HepG2 (cell line): ENCODE measurements at regions not wholly inside any gene's neighbourhood (a gene's known extent, or its start where the extent isn't known, plus 50 kb on each side); places are given as distances from the start of the nearest gene placed in this dataset.

ENCODE experiments used
- HMG20A ChIP-seq: IDR thresholded peaks from 2 replicates; pipeline ENCODE4 v1.6.1; 2016; ENCODE audit warnings: borderline replicate concordance
- HOXD1 ChIP-seq: sonication (generic); formaldehyde crosslinking; IDR thresholded peaks from 2 replicates; pipeline ENCODE4 v1.5.0; 2020; ENCODE audit warnings: missing genetic modification reagents
- POLR2AphosphoS5 ChIP-seq: IDR thresholded peaks from 2 replicates; pipeline ENCODE4 v1.6.1; 2012; ENCODE audit warnings: low read depth, low read length
- SIN3B ChIP-seq: fragments of 150-350 bp; IDR thresholded peaks from 2 replicates; pipeline ENCODE4 v1.6.1; 2014; ENCODE audit warnings: low read length
- SKI ChIP-seq: fragments of 450-650 bp; IDR thresholded peaks from one replicate; pipeline ENCODE4 v1.6.1; 2018; ENCODE audit warnings: mild to moderate bottlenecking; ENCODE audit not compliant: partially characterized antibody
- SMAD3 ChIP-seq: sonication (generic); formaldehyde crosslinking; IDR thresholded peaks from 2 replicates; pipeline ENCODE4 v1.4.0; 2020; ENCODE audit warnings: missing genetic modification reagents
- SP1 ChIP-seq, 2 experiments: fragments of 450-650 bp in 1 of 2; sonication (generic) in 1 of 2; formaldehyde crosslinking in 1 of 2; IDR thresholded peaks; 2 replicates each; pipeline versions ENCODE4 v1.4.0 to v1.6.1; 2016 to 2020; ENCODE audit warnings: missing genetic modification reagents in 1 of 2
- SRSF1 ChIP-seq: fragments of 200-400 bp; formaldehyde crosslinking; optimal IDR thresholded peaks from 2 replicates; pipeline ENCODE3; 2017; ENCODE audit warnings: mild to moderate bottlenecking, low read depth, low read length, moderate library complexity
- THYN1 ChIP-seq: sonication (generic); formaldehyde crosslinking; IDR thresholded peaks from 2 replicates; pipeline ENCODE4 v1.8.1; 2023; ENCODE audit warnings: low read depth, mild to moderate bottlenecking, moderate library complexity, missing genetic modification reagents, borderline replicate concordance
- U2AF2 ChIP-seq: fragments of 200-400 bp; formaldehyde crosslinking; IDR thresholded peaks from 2 replicates; pipeline ENCODE4 v1.6.1; 2017; ENCODE audit warnings: low read depth, mild to moderate bottlenecking, low read length
- ZFP1 ChIP-seq: IDR thresholded peaks from 2 replicates; pipeline ENCODE4 v1.6.1; 2016
- ZNF567 ChIP-seq: sonication (generic); formaldehyde crosslinking; IDR thresholded peaks from 2 replicates; pipeline ENCODE4 v1.8.1; 2023; ENCODE audit warnings: mild to moderate bottlenecking, missing genetic modification reagents, borderline replicate concordance
- ZNF737 ChIP-seq: sonication (generic); formaldehyde crosslinking; IDR thresholded peaks from 2 replicates; pipeline ENCODE4 v1.5.0; 2020; ENCODE audit warnings: missing genetic modification reagents, mild to moderate bottlenecking, borderline replicate concordance
- ZNF782 ChIP-seq: sonication (generic); formaldehyde crosslinking; IDR thresholded peaks from 2 replicates; pipeline ENCODE4 v1.4.0; 2020; ENCODE audit warnings: missing genetic modification reagents, mild to moderate bottlenecking, borderline replicate concordance
- ZNF792 ChIP-seq: IDR thresholded peaks from 2 replicates; pipeline ENCODE4 v1.6.1; 2016
- ZZZ3 ChIP-seq: sonication (generic); formaldehyde crosslinking; IDR thresholded peaks from 2 replicates; pipeline ENCODE4 v1.4.0; 2020; ENCODE audit warnings: missing genetic modification reagents, mild to moderate bottlenecking, borderline replicate concordance
- TF ChIP-seq, protein P1 (sequence below): sonication (generic); formaldehyde crosslinking; IDR thresholded peaks from 2 replicates; pipeline ENCODE4 v1.8.1; 2023; ENCODE audit warnings: mild to moderate bottlenecking, inconsistent platforms, moderate library complexity, missing genetic modification reagents, borderline replicate concordance
- TF ChIP-seq, protein P2 (sequence below): IDR thresholded peaks from 2 replicates; pipeline ENCODE4 v1.6.1; 2016; ENCODE audit warnings: mild to moderate bottlenecking, missing biosample characterization, missing genetic modification reagents
- TF ChIP-seq, protein P3 (sequence below): sonication (generic); formaldehyde crosslinking; IDR thresholded peaks from 2 replicates; pipeline ENCODE4 v1.5.0; 2020; ENCODE audit warnings: mild to moderate bottlenecking, missing genetic modification reagents, moderate library complexity
- TF ChIP-seq, protein P4 (sequence below): sonication (generic); formaldehyde crosslinking; IDR thresholded peaks from 2 replicates; pipeline ENCODE4 v1.4.0; 2020; ENCODE audit warnings: missing genetic modification reagents
- TF ChIP-seq, protein P5 (sequence below): sonication (generic); formaldehyde crosslinking; IDR thresholded peaks from 2 replicates; pipeline ENCODE4 v1.5.0; 2020; ENCODE audit warnings: missing genetic modification reagents

- TF ChIP-seq SMAD3 (CRISPR knock-in tag) (no peak), HOXD1 (CRISPR knock-in tag) (0 out of 2 replicates have a peak, but pooled peaks have one; percentile 23), U2AF2 (no peak), ZNF737 (CRISPR knock-in tag) (peak; percentile 73; the same call in 1 of the 2 replicates), POLR2AphosphoS5 (no peak), SIN3B (no peak), SP1 (IDR thresholded peaks at IDR 0.05) (no peak), SP1 (CRISPR knock-in tag; IDR thresholded peaks at IDR 0.05) (no peak), SRSF1 (no peak), SKI (no peak), THYN1 (CRISPR knock-in tag) (no peak), ZFP1 (CRISPR knock-in tag) (0 out of 2 replicates have a peak, but pooled peaks have one; percentile 22), ZNF782 (CRISPR knock-in tag) (no peak), ZNF792 (CRISPR knock-in tag) (no peak), ZZZ3 (CRISPR knock-in tag) (no peak), ZNF567 (CRISPR knock-in tag) (no peak), HMG20A (CRISPR knock-in tag) (no peak)
- TF ChIP-seq, protein P1, sequence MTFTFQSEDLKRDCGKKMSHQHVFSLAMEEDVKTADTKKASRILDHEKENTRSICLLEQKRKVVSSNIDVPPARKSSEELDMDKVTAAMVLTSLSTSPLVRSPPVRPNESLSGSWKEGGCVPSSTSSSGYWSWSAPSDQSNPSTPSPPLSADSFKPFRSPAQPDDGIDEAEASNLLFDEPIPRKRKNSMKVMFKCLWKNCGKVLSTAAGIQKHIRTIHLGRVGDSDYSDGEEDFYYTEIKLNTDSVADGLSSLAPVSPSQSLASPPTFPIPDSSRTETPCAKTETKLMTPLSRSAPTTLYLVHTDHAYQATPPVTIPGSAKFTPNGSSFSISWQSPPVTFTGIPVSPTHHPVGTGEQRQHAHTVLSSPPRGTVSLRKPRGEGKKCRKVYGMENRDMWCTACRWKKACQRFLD (CRISPR knock-in tag), result no peak
- TF ChIP-seq, protein P2, sequence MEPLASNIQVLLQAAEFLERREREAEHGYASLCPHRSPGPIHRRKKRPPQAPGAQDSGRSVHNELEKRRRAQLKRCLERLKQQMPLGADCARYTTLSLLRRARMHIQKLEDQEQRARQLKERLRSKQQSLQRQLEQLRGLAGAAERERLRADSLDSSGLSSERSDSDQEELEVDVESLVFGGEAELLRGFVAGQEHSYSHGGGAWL (CRISPR knock-in tag), result no peak
- TF ChIP-seq, protein P3, sequence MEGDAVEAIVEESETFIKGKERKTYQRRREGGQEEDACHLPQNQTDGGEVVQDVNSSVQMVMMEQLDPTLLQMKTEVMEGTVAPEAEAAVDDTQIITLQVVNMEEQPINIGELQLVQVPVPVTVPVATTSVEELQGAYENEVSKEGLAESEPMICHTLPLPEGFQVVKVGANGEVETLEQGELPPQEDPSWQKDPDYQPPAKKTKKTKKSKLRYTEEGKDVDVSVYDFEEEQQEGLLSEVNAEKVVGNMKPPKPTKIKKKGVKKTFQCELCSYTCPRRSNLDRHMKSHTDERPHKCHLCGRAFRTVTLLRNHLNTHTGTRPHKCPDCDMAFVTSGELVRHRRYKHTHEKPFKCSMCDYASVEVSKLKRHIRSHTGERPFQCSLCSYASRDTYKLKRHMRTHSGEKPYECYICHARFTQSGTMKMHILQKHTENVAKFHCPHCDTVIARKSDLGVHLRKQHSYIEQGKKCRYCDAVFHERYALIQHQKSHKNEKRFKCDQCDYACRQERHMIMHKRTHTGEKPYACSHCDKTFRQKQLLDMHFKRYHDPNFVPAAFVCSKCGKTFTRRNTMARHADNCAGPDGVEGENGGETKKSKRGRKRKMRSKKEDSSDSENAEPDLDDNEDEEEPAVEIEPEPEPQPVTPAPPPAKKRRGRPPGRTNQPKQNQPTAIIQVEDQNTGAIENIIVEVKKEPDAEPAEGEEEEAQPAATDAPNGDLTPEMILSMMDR, result peak; percentile 81
- TF ChIP-seq, protein P4, sequence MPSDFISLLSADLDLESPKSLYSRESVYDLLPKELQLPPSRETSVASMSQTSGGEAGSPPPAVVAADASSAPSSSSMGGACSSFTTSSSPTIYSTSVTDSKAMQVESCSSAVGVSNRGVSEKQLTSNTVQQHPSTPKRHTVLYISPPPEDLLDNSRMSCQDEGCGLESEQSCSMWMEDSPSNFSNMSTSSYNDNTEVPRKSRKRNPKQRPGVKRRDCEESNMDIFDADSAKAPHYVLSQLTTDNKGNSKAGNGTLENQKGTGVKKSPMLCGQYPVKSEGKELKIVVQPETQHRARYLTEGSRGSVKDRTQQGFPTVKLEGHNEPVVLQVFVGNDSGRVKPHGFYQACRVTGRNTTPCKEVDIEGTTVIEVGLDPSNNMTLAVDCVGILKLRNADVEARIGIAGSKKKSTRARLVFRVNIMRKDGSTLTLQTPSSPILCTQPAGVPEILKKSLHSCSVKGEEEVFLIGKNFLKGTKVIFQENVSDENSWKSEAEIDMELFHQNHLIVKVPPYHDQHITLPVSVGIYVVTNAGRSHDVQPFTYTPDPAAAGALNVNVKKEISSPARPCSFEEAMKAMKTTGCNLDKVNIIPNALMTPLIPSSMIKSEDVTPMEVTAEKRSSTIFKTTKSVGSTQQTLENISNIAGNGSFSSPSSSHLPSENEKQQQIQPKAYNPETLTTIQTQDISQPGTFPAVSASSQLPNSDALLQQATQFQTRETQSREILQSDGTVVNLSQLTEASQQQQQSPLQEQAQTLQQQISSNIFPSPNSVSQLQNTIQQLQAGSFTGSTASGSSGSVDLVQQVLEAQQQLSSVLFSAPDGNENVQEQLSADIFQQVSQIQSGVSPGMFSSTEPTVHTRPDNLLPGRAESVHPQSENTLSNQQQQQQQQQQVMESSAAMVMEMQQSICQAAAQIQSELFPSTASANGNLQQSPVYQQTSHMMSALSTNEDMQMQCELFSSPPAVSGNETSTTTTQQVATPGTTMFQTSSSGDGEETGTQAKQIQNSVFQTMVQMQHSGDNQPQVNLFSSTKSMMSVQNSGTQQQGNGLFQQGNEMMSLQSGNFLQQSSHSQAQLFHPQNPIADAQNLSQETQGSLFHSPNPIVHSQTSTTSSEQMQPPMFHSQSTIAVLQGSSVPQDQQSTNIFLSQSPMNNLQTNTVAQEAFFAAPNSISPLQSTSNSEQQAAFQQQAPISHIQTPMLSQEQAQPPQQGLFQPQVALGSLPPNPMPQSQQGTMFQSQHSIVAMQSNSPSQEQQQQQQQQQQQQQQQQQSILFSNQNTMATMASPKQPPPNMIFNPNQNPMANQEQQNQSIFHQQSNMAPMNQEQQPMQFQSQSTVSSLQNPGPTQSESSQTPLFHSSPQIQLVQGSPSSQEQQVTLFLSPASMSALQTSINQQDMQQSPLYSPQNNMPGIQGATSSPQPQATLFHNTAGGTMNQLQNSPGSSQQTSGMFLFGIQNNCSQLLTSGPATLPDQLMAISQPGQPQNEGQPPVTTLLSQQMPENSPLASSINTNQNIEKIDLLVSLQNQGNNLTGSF (CRISPR knock-in tag), result peak; percentile 82; the same call in 1 of the 2 replicates
- TF ChIP-seq, protein P5, sequence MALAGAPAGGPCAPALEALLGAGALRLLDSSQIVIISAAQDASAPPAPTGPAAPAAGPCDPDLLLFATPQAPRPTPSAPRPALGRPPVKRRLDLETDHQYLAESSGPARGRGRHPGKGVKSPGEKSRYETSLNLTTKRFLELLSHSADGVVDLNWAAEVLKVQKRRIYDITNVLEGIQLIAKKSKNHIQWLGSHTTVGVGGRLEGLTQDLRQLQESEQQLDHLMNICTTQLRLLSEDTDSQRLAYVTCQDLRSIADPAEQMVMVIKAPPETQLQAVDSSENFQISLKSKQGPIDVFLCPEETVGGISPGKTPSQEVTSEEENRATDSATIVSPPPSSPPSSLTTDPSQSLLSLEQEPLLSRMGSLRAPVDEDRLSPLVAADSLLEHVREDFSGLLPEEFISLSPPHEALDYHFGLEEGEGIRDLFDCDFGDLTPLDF (CRISPR knock-in tag), result peak; percentile 44; the same call in 1 of the 2 replicates
Observed at GRCh38 chr15:62391641-62392262, 226.7 kb upstream of the C2CD4B start (continued).
